ENCODE measurements at regions not wholly inside any gene's neighbourhood (a gene's known extent, or its start where the extent isn't known, plus 50 kb on each side); places are given as distances from the start of the nearest gene placed in this dataset.
"Not testable (repeated sequence)": the region's sequence is repeated elsewhere in the genome, so short reads cannot be mapped to it uniquely, and the experiment has no call there.

- ATAC-seq (replicated peaks): no peak
- Mint-ChIP-seq H3K27me3 (no peaks in the 10 kb centered on the region), H3K9me3 (peaks cover 11 to 30% of the 10 kb centered on the region in 2 donors), H3K4me3 (no peak overlapping the region), H3K27ac (no peak overlapping the region), H3K36me3 (ENCODE audit: insufficient read depth) (no peaks in the 10 kb centered on the region), H3K4me1 (ENCODE audit: low read depth in 2 of 2) (no peaks in the 10 kb centered on the region)
- DNase-seq: no peak
These were observed 395.6 kb upstream of the GRAMD2B start for GRCh38 chr5:126027652-126028051.

DNA sequence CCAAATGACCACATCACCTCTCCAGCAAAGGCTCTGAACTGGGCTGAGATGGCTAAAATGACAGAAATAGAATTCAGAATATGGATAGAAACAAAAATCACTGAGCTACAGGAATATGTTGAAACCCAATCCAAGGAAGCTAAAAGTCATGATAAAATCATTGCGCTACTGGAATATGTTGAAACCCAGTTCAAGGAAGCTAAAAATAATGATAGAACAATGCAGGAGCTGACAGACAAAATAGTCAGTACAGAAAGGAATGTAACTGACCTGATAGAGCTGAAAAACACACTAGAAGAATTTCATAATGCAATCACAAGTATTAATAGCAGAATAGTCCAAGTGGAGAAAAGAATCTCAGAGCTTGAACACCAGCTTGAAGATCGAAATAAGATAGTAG, 394.9 kb upstream of the GRAMD2B start:
- Mint-ChIP-seq H3K9me3 (peaks cover 11 to 30% of the 10 kb centered on the region in 2 donors), H3K27ac (no peak overlapping the region), H3K36me3 (ENCODE audit: insufficient read depth) (no peaks in the 10 kb centered on the region), H3K27me3 (no peaks in the 10 kb centered on the region), H3K4me3 (no peak overlapping the region), H3K4me1 (ENCODE audit: low read depth in 2 of 2) (no peaks in the 10 kb centered on the region)
- DNase-seq: no peak
- ATAC-seq (replicated peaks): no peak

DNA sequence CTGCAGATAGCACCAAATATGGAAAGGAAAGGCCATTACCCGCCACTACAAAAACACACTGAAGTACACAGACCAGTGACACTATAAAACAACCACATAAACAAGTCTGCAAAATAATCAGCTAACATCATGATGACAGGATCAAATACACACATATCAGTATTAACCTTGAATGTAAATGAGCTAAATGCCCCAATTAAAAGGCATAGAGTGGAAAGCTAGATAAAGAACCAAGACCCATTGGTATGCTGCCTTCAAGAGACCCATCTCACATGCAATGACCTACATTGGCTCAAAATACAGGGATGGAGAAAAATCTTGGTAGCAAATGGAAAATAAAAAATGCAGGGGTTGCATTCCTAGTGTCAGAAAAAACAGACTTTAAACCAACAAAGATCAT, 393.9 kb upstream of the GRAMD2B start:
- not testable (repeated sequence) for H3K27me3 Mint-ChIP-seq

GRCh38 chr5:126030698-126031097, 392.5 kb upstream of the GRAMD2B start:
- DNase-seq: no peak
- ATAC-seq (replicated peaks): no peak
- Mint-ChIP-seq H3K4me3 (no peak overlapping the region), H3K36me3 (ENCODE audit: insufficient read depth) (no peaks in the 10 kb centered on the region), H3K27ac (no peak overlapping the region), H3K9me3 (peaks cover 8 to 30% of the 10 kb centered on the region in 2 donors), H3K27me3 (no peaks in the 10 kb centered on the region), H3K4me1 (ENCODE audit: low read depth in 2 of 2) (no peaks in the 10 kb centered on the region)

More for the DNA sequence above, 393.9 kb upstream of the GRAMD2B start:
- H3K4me1 Mint-ChIP-seq (ENCODE audit: low read depth in 2 of 2); H3K27ac Mint-ChIP-seq; ATAC-seq (replicated peaks); DNase-seq; H3K36me3 Mint-ChIP-seq (ENCODE audit: insufficient read depth); H3K4me3 Mint-ChIP-seq: not testable (repeated sequence)
- peaks cover 11 to 30% of the 10 kb centered on the region in 2 donors for H3K9me3 Mint-ChIP-seq

DNA sequence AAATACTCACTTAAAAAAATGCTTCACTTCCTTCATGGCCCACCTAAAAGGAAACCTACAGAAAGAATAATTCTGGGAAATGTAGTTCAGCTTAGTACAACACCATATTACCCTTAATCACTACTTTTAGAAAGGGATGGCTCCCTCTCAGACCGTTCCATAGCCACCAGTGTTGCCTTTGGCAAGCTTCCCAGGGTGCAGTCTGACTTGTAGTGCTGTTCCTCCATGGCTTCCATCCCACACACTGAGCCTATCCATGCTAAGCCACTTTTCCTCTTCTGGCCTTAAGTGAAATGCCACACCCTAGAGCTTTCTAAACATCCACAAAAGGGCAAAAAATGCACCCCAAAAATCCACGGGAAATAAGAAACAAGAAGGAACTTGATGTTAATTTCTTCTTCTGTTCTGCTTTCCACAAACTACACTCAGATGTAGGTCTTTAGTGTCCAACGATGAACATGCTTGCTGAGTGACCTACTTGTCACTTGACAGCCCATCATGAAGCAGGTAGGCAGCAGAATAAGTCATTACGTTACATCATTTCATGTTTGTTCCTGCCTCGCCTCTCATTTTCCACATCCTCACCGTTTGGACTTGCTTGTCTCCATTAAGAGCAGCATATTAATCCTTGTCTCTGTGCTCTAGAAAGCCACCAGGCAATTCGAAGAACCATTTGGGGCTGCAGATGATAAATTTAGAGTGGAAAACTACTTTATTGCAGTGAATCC, 391.1 kb upstream of the GRAMD2B start:
- no peaks in the 10 kb centered on the region for H3K4me1 Mint-ChIP-seq (ENCODE audit: low read depth in 2 of 2)
- H3K4me3 Mint-ChIP-seq: no peak overlapping the region
- no peak for DNase-seq
- peaks cover 8 to 22% of the 10 kb centered on the region in 2 donors for H3K9me3 Mint-ChIP-seq
- H3K27ac Mint-ChIP-seq: no peak overlapping the region
- H3K36me3 Mint-ChIP-seq (ENCODE audit: insufficient read depth): no peaks in the 10 kb centered on the region
- no peaks in the 10 kb centered on the region for H3K27me3 Mint-ChIP-seq
- no peak for ATAC-seq (replicated peaks)

DNA sequence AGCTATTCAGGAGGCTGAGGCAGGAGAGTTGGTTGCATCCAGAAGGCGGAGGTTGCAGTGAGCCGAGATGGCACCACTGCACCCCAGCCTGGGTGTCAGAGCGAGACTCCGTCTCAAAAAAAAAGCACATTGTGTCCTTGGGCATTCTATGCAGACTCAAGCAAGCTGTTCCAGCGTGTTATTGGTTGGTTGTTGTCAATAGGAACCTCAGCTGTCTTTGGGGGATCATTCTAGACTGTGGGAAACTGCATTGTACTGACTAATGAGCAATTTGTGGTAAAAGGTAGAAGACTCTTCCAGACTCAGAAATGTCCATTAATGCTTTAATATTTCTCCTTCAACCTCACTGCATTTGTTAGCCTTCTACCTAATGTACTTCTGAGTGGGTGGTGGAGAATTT, 379.5 kb upstream of the GRAMD2B start:
- Mint-ChIP-seq H3K27me3 (no peaks in the 10 kb centered on the region), H3K36me3 (ENCODE audit: insufficient read depth) (no peaks in the 10 kb centered on the region), H3K9me3 (no peaks in the 10 kb centered on the region), H3K4me3 (no peak overlapping the region), H3K4me1 (ENCODE audit: low read depth in 2 of 2) (no peaks in the 10 kb centered on the region), H3K27ac (no peak overlapping the region)
- DNase-seq: no peak
- ATAC-seq (replicated peaks): no peak

- no peak overlapping the region for H3K4me3 Mint-ChIP-seq
- DNase-seq (no peak), ATAC-seq (replicated peaks) (no peak)
- no peaks in the 10 kb centered on the region for H3K27me3 Mint-ChIP-seq
- no peaks in the 10 kb centered on the region for H3K9me3 Mint-ChIP-seq
- no peaks in the 10 kb centered on the region for H3K36me3 Mint-ChIP-seq (ENCODE audit: insufficient read depth)
- H3K27ac Mint-ChIP-seq: no peak overlapping the region
- no peaks in the 10 kb centered on the region for H3K4me1 Mint-ChIP-seq (ENCODE audit: low read depth in 2 of 2)
These were observed 379.0 kb upstream of the GRAMD2B start for GRCh38 chr5:126044111-126044668.

DNA sequence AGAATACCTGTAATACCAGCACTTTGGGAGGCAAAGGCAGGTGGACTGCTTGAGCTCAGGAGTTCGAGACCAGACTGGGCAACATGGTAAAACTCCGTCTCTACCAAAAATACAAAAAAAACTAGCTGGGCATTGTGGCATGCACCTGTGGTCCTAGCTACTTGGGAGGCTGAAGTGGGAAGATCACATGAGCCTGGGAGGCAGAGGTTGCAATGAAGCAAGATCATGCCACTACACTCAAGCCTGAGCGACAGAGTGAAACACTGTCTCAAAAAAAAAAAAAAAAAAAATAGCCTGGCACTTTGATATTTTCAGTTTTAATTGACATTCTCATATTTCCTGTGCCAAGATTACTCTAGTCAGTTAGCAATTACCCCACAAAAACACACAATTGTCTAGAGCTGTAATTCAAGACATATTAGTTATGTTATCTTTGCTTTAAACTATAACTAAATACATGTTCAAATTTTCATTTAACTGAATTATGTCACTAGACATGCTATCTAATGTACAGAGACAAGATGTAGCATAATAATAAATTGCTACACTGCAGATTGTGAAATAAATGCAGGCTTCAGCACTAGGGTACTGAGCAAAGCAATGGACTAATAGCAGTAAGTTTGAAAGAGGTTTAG, 378.2 kb upstream of the GRAMD2B start:
- Mint-ChIP-seq H3K27ac (no peak overlapping the region), H3K4me3 (no peak overlapping the region), H3K36me3 (ENCODE audit: insufficient read depth) (no peaks in the 10 kb centered on the region), H3K27me3 (no peaks in the 10 kb centered on the region), H3K4me1 (ENCODE audit: low read depth in 2 of 2) (no peaks in the 10 kb centered on the region), H3K9me3 (no peaks in the 10 kb centered on the region)
- ATAC-seq (replicated peaks) (no peak), DNase-seq (no peak)

DNA sequence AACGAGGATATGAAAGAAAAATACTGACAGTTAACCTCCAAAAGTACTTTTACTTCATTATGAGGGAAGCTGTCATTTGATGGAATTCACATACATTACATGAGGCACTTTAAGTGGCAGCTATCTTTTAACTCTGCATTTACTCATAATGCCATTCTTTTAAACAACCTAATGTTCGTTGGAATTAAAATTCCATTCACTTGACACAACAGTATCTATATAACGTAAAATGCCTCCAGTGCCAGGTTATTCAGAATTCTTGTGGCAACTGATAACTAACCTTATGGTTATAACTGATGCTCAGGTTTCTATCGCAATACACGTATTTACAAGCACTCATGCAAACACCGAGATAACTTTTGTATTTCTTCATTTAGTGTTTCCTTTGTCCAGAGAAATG, 376.9 kb upstream of the GRAMD2B start:
- H3K4me3 Mint-ChIP-seq: no peak overlapping the region
- DNase-seq (no peak), ATAC-seq (replicated peaks) (no peak)
- no peaks in the 10 kb centered on the region for H3K9me3 Mint-ChIP-seq
- H3K4me1 Mint-ChIP-seq (ENCODE audit: low read depth in 2 of 2): no peaks in the 10 kb centered on the region
- H3K27ac Mint-ChIP-seq: no peak overlapping the region
- H3K36me3 Mint-ChIP-seq (ENCODE audit: insufficient read depth): no peaks in the 10 kb centered on the region
- no peaks in the 10 kb centered on the region for H3K27me3 Mint-ChIP-seq

GRCh38 chr5:126046846-126047571, 376.2 kb upstream of the GRAMD2B start:
- H3K27ac Mint-ChIP-seq: no peak overlapping the region
- no peaks in the 10 kb centered on the region for H3K9me3 Mint-ChIP-seq
- no peaks in the 10 kb centered on the region for H3K27me3 Mint-ChIP-seq
- no peaks in the 10 kb centered on the region for H3K36me3 Mint-ChIP-seq (ENCODE audit: insufficient read depth)
- ATAC-seq (replicated peaks) (no peak), DNase-seq (no peak)
- H3K4me1 Mint-ChIP-seq (ENCODE audit: low read depth in 2 of 2): no peaks in the 10 kb centered on the region
- no peak overlapping the region for H3K4me3 Mint-ChIP-seq

DNA sequence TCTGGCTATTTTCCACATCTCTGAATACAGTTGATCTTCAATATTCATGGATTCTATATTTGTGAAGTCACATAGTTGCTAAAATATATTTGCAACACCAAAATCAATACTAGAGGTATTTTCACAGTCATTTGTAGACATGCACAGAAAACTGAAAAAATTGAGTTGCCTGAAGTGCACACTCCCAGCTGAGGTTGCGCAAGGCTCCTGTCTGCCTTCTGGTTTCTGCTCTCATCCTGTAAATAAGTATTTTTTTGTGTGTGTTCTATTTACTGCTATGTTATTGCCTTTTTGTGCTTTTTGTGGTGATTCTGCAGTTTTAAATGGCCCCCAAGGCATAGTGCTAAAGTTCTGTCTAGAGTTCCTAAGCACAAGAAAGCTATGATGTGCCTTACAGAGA, 371.1 kb upstream of the GRAMD2B start:
- Mint-ChIP-seq H3K9me3 (peaks cover 3 to 10% of the 10 kb centered on the region in 2 donors), H3K4me1 (ENCODE audit: low read depth in 2 of 2) (no peaks in the 10 kb centered on the region), H3K27me3 (no peaks in the 10 kb centered on the region), H3K4me3 (no peak overlapping the region), H3K36me3 (ENCODE audit: insufficient read depth) (no peaks in the 10 kb centered on the region), H3K27ac (no peak overlapping the region)
- no peak for DNase-seq
- ATAC-seq (replicated peaks): no peak

- ATAC-seq (replicated peaks) (no peak), DNase-seq (no peak)
- Mint-ChIP-seq H3K27ac (no peak overlapping the region), H3K36me3 (ENCODE audit: insufficient read depth) (no peaks in the 10 kb centered on the region), H3K9me3 (peaks cover 3 to 10% of the 10 kb centered on the region in 2 donors), H3K27me3 (no peaks in the 10 kb centered on the region), H3K4me1 (ENCODE audit: low read depth in 2 of 2) (no peaks in the 10 kb centered on the region), H3K4me3 (no peak overlapping the region)
These were observed 370.4 kb upstream of the GRAMD2B start for GRCh38 chr5:126052791-126053190.

- Mint-ChIP-seq H3K36me3 (ENCODE audit: insufficient read depth) (no peaks in the 10 kb centered on the region), H3K4me3 (no peak overlapping the region), H3K4me1 (ENCODE audit: low read depth in 2 of 2) (no peaks in the 10 kb centered on the region), H3K9me3 (peaks cover 3 to 10% of the 10 kb centered on the region in 2 donors), H3K27me3 (no peaks in the 10 kb centered on the region), H3K27ac (no peak overlapping the region)
- ATAC-seq (replicated peaks) (no peak), DNase-seq (no peak)
These were observed 369.6 kb upstream of the GRAMD2B start for GRCh38 chr5:126053630-126054029.

Measured in effector memory CD8-positive, alpha-beta T cell (primary cell).